SK-MEL-5 (cell line): ENCODE measurements at regions not wholly inside any gene's neighbourhood (a gene's known extent, or its start where the extent isn't known, plus 50 kb on each side); places are given as distances from the start of the nearest gene placed in this dataset.

Source experiments
- DNase-seq: peaks from one replicate; pipeline ENCODE4 v3.0.0-alpha.2; 2016; ENCODE audit warnings: low read depth, low spot score
- in situ Hi-C: cut with HindIII; loops from 2 replicates; pipeline ENCODE4 v1.10.0; 2016; ENCODE audit warnings: low sequenced_read_pairs, high pct_unique_total_duplicates, low pct_unique_long_range_greater_than_20kb

DNA sequence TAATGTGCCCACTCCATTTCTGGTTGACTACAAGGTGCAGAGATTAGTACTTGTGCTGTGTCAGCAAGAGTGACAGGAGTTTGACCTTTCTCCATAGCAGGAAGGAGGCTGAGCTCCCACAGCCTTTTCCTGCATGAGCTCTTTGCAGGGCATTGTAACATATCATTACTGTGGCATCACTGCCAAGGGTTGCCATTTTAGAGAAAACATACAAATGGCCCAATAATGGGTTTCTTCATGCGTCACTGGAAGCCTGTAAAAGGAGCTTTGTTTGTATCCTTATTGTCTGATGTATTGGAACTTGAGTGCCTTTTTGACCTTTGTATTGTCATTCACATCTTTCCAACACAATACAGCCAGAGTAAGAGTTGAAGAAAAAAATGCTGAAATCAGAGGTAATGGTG lies 323.0 kb upstream of the CDIN1 start:
- no peak for DNase-seq
- in situ Hi-C loops, result no loop called here

- DNase-seq, result no peak
These were observed 315.8 kb upstream of the CDIN1 start for GRCh38 chr15:36263666-36264065.

GRCh38 chr15:36265422-36265821 lies 314.0 kb upstream of the CDIN1 start:
- in situ Hi-C loops, result no loop called here
- DNase-seq, result no peak

More at GRCh38 chr15:36263666-36264065, 315.8 kb upstream of the CDIN1 start:
- in situ Hi-C loops, result no loop called here

- in situ Hi-C loops, result no loop called here
- DNase-seq, result no peak
These were observed 308.4 kb upstream of the CDIN1 start for GRCh38 chr15:36271048-36271447.

DNA sequence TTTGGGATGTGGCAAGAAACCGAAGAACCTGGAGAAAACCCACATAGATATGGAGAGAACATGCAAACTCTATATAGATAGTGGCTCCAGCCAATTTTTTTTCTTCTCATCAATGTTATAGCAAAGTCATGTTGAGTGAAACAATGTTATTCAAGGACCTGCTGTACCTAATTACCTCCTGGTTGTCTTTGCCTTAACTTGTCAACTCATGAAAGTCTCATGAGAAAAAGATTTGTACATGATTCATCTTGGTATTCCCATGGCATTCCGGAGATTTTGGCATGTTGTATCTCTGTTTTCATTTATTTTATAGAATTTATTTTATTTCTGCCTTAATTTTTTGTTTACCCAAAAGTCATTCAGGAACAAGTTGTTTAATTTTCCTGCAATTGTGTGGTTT lies 303.8 kb upstream of the CDIN1 start:
- no peak for DNase-seq
- in situ Hi-C loops, result no loop called here

DNA sequence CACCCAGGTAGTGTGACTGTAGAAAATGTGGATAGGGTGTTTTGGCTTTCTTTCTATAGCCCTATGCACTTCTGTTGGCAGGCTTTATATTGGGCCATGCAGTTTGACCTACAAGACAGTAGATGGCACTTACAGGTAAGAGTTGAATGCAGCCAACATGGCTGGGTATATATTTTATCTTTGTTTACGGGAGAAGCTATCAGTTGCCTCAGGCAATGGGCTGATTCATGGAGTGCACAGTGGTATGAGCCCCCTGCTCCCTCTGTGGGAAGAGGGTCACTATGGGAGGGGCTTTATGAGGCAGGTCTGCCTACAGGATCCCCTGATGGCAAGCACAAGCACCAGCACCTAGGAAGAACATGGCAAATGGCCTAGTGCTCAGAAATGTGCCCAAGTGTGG lies 301.2 kb upstream of the CDIN1 start:
- in situ Hi-C loops, result no loop called here
- DNase-seq, result peak; percentile 23

GRCh38 chr15:36282821-36283220 lies 296.6 kb upstream of the CDIN1 start:
- DNase-seq, result no peak
- in situ Hi-C loops, result no loop called here

GRCh38 chr15:36284911-36285310 lies 294.5 kb upstream of the CDIN1 start:
- DNase-seq, result no peak
- in situ Hi-C loops, result no loop called here

GRCh38 chr15:36291501-36291900 lies 287.9 kb upstream of the CDIN1 start:
- in situ Hi-C loops, result no loop called here
- DNase-seq, result no peak

GRCh38 chr15:36294359-36294758 lies 285.1 kb upstream of the CDIN1 start:
- no peak for DNase-seq
- in situ Hi-C loops, result no loop called here

- no peak for DNase-seq
- in situ Hi-C loops, result no loop called here
These were observed 277.5 kb upstream of the CDIN1 start for GRCh38 chr15:36301947-36302346.

DNA sequence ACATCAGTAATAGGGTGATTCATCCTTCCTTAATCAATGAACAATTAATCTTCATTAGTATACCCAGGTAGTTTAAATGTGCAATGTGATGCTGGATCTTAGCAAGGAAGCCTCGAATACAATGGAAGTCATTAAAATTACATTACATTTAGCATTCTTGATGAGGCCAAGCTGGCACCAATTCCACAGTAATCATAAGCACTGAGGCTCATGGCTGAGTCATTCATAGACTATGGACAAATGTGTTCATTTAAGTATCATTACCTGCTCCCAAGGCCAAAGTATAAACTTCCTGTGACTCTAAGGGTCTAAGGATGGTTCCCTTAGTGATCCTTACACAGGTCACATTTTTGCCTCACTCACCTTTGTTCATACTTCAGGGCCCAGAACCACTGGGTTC lies 266.4 kb upstream of the CDIN1 start:
- no peak for DNase-seq
- in situ Hi-C loops, result no loop called here

DNA sequence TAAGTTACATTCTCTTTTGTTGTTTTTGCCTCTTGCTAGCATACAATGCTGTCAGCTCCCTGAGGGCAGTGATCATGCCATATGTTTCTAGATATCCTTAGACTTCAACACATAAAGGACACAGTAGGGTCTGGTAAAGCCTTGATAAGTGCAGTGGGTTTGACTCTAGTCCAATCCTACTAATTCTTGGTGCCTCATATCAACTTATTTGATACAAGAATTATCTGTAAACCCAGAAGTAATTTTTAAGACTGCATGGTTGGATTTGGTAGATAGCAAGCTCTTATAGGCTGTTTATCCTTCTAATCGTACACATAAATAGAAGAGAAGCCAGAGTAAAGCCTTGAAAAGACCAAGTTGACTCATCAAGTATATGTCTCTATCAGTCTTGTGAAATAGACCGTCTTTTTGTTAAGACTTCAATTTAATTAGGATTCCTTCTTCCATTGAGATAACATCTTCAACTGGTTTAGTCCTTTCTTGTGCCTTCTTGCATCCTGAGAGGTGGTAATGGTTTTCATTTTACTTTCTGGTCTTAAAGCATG lies 265.6 kb upstream of the CDIN1 start:
- in situ Hi-C loops, result no loop called here
- no peak for DNase-seq

DNA sequence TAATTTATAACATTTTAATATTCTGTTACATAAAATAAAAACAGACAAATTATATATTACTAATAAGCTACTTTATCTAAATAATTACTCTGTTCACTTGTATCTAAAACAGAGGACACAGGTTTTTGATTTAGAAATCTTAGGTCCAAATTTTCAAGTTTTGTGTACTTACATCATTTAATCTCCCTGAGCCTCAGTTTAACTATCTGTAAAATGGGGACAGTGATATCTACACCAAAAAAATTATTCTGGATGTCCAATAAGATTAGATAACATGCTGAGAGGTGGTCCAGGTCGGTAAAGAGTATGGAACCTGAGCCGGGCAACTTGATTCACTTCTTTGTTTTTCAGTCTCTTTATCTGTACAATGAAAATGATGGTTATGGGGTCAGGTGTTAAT lies 263.8 kb upstream of the CDIN1 start:
- in situ Hi-C loops, result no loop called here
- DNase-seq, result no peak

DNA sequence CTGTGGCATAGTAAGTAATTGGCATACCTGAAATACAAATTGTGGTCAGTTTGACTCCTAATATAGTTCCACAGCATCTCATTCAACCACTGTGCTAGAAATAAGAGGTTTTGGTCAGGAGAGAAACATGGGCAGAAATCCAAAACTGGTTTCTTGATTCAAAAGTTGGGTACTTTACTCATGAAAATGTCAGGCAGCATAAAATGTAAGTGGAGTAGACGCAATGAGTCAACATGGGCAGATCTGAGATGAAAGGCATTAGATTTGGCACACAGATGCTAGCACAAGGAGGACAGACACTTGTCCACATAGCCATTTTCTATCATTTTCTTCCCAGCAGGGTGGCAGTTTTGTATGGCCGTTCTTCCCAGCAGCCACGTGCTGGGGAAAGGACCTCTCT lies 255.8 kb upstream of the CDIN1 start:
- in situ Hi-C loops, result no loop called here
- no peak for DNase-seq

GRCh38 chr15:36325206-36325605 lies 254.2 kb upstream of the CDIN1 start:
- in situ Hi-C loops, result no loop called here
- DNase-seq, result no peak

DNA sequence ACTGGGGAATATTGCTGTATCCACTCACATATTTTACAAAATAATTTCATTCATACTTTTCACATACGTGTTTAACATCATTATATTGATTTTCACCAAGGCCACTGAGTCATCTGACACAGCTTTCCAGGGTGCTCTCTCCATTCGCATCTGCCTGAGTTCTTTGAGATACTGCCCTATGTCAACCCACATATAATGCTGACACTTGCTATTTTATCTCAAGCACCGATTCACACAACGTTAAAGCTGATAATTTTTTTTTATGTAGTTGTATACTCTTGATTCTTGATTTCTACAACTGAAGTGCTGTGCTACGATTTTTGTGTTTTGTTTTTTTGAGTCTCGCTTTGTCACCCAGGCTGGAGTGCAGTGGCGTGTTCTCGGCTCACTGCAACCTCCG lies 249.8 kb upstream of the CDIN1 start:
- DNase-seq, result no peak
- in situ Hi-C loops, result no loop called here

DNA sequence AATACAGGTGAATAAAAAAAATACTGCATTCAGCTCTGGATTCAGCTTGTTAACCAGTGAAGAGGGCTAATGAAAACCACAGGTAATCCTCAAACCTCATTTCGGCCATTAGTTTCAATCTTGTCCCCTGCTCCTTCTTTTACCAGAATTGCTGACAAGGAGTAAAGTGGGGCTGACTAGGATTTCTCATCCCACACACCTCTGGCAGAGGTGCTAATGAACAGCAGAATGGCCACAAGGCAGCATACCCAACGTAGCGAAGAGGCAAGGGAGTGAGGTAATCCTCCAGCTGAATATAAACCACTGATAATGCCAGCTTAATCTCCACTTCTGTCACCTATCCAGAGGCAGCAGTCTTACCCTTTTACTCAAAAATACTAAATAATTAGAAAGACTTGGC lies 248.8 kb upstream of the CDIN1 start:
- no peak for DNase-seq

DNA sequence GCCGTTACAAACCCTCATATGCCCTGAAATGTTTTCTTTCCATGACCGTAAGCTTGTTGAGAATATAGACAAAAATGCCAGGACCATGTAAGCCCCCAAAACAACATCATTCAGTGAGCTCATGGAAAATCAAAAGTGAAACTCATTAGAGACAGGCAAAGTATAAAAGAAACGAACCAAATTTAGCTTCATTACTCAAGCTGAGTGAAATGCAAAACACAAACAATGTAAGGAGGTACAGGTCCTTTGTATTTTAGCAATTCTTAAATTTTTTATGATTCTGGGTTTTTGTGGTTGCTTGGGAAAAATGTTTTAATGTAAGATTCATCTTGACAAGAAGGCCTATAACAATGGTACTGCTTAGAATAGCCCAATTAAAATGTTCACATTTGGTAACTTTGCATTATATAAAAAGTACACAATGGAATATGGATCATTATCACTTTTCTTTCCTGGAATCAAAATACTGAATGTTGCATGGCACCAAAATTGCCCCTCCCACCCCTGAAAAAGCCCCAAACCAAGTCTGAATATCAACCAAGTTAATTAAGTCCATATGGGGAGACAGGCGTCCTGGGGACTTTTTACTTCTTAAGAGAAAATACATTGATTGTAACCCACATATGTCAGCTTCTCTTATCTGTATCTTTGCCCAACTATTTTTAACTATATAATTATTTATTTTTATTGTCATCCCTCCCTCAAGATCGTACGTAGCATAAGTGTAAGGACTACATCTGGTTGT lies 247.7 kb upstream of the CDIN1 start:
- in situ Hi-C loops, result no loop called here
- no peak for DNase-seq

More for the DNA sequence above, 248.8 kb upstream of the CDIN1 start:
- in situ Hi-C loops, result no loop called here

- DNase-seq, result no peak
- in situ Hi-C loops, result no loop called here
These were observed 247.1 kb upstream of the CDIN1 start for GRCh38 chr15:36332301-36332700.
